ENCODE measurements at regions not wholly inside any gene's neighbourhood (a gene's known extent, or its start where the extent isn't known, plus 50 kb on each side); places are given as distances from the start of the nearest gene placed in this dataset.

GRCh38 chr2:222794585-222795449, 66.0 kb upstream of the ACSL3 start:
- Histone ChIP-seq H3K9me3 (ENCODE audit: low read depth) (no peaks in the 10 kb centered on the region), H3K4me3 (no peak overlapping the region), H3K27ac (no peak overlapping the region), H3K36me3 (no peaks in the 10 kb centered on the region), H3K27me3 (no peaks in the 10 kb centered on the region), H3K4me1 (ENCODE audit: low read depth) (peaks cover 9% of the 10 kb centered on the region)
- DNase-seq (ENCODE audit: low read depth in 1 of 2, low spot score in 1 of 2), result no peak
- no peak for TF ChIP-seq CTCF (IDR thresholded peaks at IDR 0.05; ENCODE audit: low read depth, low read length)

- Histone ChIP-seq H3K36me3 (no peaks in the 10 kb centered on the region), H3K27me3 (no peaks in the 10 kb centered on the region), H3K4me1 (ENCODE audit: low read depth) (peaks cover 9% of the 10 kb centered on the region), H3K27ac (peak overlapping the region; percentile 2), H3K9me3 (ENCODE audit: low read depth) (no peaks in the 10 kb centered on the region), H3K4me3 (no peak overlapping the region)
- no peak for TF ChIP-seq CTCF (IDR thresholded peaks at IDR 0.05; ENCODE audit: low read depth, low read length)
- no peak for DNase-seq (ENCODE audit: low read depth in 1 of 2, low spot score in 1 of 2)
Observed at GRCh38 chr2:222795450-222796357, 65.1 kb upstream of the ACSL3 start.

- peaks cover 9% of the 10 kb centered on the region for H3K4me1 ChIP-seq (ENCODE audit: low read depth)
- DNase-seq (ENCODE audit: low read depth in 1 of 2, low spot score in 1 of 2), result peak; percentile 21 to 30
- TF ChIP-seq CTCF (IDR thresholded peaks at IDR 0.05; ENCODE audit: low read depth, low read length), result no peak
Observed at GRCh38 chr2:222796413-222797103, 64.3 kb upstream of the ACSL3 start.

GRCh38 chr2:222797261-222797660, 63.6 kb upstream of the ACSL3 start:
- Histone ChIP-seq H3K36me3 (no peaks in the 10 kb centered on the region), H3K4me1 (ENCODE audit: low read depth) (peaks cover 9% of the 10 kb centered on the region)
- peak in 1 of 2 donors; percentile 60 for DNase-seq (ENCODE audit: low read depth in 1 of 2, low spot score in 1 of 2)

More at GRCh38 chr2:222796413-222797103, 64.3 kb upstream of the ACSL3 start:
- H3K27me3 ChIP-seq, result no peaks in the 10 kb centered on the region
- H3K9me3 ChIP-seq (ENCODE audit: low read depth), result no peaks in the 10 kb centered on the region
- peak overlapping the region; percentile 2 for H3K27ac ChIP-seq
- no peak overlapping the region for H3K4me3 ChIP-seq
- H3K36me3 ChIP-seq, result no peaks in the 10 kb centered on the region

More at GRCh38 chr2:222797261-222797660, 63.6 kb upstream of the ACSL3 start:
- Histone ChIP-seq H3K27me3 (no peaks in the 10 kb centered on the region), H3K27ac (no peak overlapping the region), H3K4me3 (no peak overlapping the region), H3K9me3 (ENCODE audit: low read depth) (no peaks in the 10 kb centered on the region)
- TF ChIP-seq CTCF (IDR thresholded peaks at IDR 0.05; ENCODE audit: low read depth, low read length), result peak; percentile 48
